Lower lobe of right lung (tissue), 2 donors: ENCODE measurements at regions not wholly inside any gene's neighbourhood (a gene's known extent, or its start where the extent isn't known, plus 50 kb on each side); places are given as distances from the start of the nearest gene placed in this dataset.

Experiments
- ATAC-seq, 2 donors: fragments of 200-7000 bp; cut with Tn5 transposase; one replicate each; pipeline ENCODE4 v1.9.1; 2020 to 2022; ENCODE audit warnings: mild to moderate bottlenecking in 2 of 2, moderate library complexity in 2 of 2
- DNase-seq: peaks from one replicate; pipeline ENCODE4 v3.0.0-alpha.2; 2020
- H3K27ac ChIP-seq: fragments of 200-600 bp; one replicate; pipeline ENCODE4 v1.8.0; 2022
- H3K27me3 ChIP-seq: fragments of 200-600 bp; one replicate; pipeline ENCODE4 v1.8.0; 2022; ENCODE audit warnings: low read depth
- H3K36me3 ChIP-seq: fragments of 200-600 bp; one replicate; pipeline ENCODE4 v1.8.0; 2022; ENCODE audit warnings: mild to moderate bottlenecking
- H3K4me1 ChIP-seq: fragments of 200-600 bp; one replicate; pipeline ENCODE4 v1.8.0; 2022
- H3K4me3 ChIP-seq: fragments of 200-600 bp; one replicate; pipeline ENCODE4 v1.8.0; 2022; ENCODE audit warnings: mild to moderate bottlenecking
- H3K9me3 ChIP-seq: fragments of 200-600 bp; one replicate; pipeline ENCODE4 v1.8.0; 2022
- CTCF ChIP-seq: fragments of 200-600 bp; IDR thresholded peaks from one replicate; pipeline ENCODE4 v1.8.0; 2022; ENCODE audit warnings: antibody characterized with exemption, mild to moderate bottlenecking
- intact Hi-C: fragments of 100-400 bp; cut with DNase I; formaldehyde crosslinking; loops from one replicate; pipeline ENCODE4 v1.11.0; 2022
- donor health status: DM: no; HTN: yes; CAD: no; lungs with severe emphysema.

- DNase-seq: no peak
- Histone ChIP-seq H3K27me3 (no peaks in the 10 kb centered on the region), H3K9me3 (peaks cover 9% of the 10 kb centered on the region), H3K4me1 (no peaks in the 10 kb centered on the region), H3K36me3 (no peaks in the 10 kb centered on the region), H3K27ac (no peak overlapping the region), H3K4me3 (no peak overlapping the region)
- intact Hi-C loops: no loop called here
- ATAC-seq: no peak
- no peak for TF ChIP-seq CTCF
Observed at GRCh38 chr10:130848855-130849254, 462.7 kb downstream of the TCERG1L start.

DNA sequence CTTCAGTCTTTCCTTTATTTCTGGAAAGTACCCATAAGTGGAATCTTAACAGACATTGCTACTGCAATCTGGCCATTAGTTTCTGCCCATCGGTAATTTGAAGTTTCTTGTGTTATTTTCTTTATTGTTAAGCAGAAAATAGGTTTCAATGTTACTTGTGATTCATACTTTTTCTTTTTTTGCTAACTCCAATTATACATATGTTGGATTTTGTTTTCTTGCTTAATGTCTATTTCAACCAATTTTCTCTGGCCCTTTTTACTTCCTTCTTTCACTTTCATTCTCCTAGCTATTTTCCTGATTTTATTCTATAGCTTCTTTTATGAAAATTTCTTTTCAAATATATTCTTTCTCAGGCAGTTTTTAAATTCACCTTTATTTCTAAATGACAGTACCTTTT, 457.4 kb downstream of the TCERG1L start:
- no peaks in the 10 kb centered on the region for H3K4me1 ChIP-seq
- H3K27me3 ChIP-seq: peaks cover 4% of the 10 kb centered on the region
- ATAC-seq (no peak), DNase-seq (no peak)
- H3K27ac ChIP-seq: no peak overlapping the region
- H3K9me3 ChIP-seq: peaks cover 26% of the 10 kb centered on the region
- no peaks in the 10 kb centered on the region for H3K36me3 ChIP-seq
- intact Hi-C loops: no loop called here
- TF ChIP-seq CTCF: no peak
- H3K4me3 ChIP-seq: no peak overlapping the region

DNA sequence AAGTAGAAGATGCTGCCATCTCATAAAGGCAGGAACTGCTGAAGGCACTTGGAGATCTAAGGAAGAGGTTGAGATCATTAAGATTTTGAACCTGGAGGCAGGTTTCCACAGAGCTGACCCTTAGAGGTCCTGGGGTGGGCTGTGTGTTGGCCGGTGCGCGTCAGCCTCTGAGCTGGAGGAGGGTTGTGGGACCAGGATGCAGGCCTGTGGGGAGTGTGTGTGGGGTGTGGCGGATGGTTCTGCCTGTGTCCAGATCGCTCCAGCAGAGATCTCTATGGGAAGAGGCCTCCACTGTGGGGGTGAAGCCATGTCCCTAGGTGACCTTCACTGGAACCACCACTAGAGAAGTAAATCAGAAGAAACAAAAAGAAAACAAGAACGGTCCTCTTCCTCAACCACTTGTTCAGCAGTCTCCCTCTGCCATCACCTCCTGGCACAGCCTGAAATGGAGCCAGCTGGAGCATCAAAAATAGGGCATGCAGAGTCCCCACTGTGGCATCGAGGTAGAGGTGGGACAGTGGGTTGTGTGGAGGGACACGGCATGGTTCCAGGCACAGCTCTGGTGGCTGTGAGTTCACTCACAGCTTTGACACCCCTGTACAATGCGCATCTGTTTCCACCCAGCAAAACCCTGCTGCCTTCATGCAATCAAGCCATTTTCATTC, 453.8 kb downstream of the TCERG1L start:
- no peak for TF ChIP-seq CTCF
- H3K9me3 ChIP-seq: peaks cover 26% of the 10 kb centered on the region
- no peaks in the 10 kb centered on the region for H3K4me1 ChIP-seq
- DNase-seq (no peak), ATAC-seq (peak in 1 of 2 donors; percentile 25)
- no peak overlapping the region for H3K4me3 ChIP-seq
- H3K36me3 ChIP-seq: no peaks in the 10 kb centered on the region
- no peak overlapping the region for H3K27ac ChIP-seq
- H3K27me3 ChIP-seq: peaks cover 4% of the 10 kb centered on the region
- intact Hi-C loops: no loop called here

- Histone ChIP-seq H3K27me3 (peaks cover 4% of the 10 kb centered on the region), H3K36me3 (no peaks in the 10 kb centered on the region), H3K4me1 (no peaks in the 10 kb centered on the region), H3K27ac (no peak overlapping the region), H3K4me3 (no peak overlapping the region), H3K9me3 (peaks cover 20% of the 10 kb centered on the region)
- TF ChIP-seq CTCF: no peak
- ATAC-seq: no peak
- no peak for DNase-seq
- intact Hi-C loops: no loop called here
Observed at GRCh38 chr10:130858626-130859025, 452.9 kb downstream of the TCERG1L start.

DNA sequence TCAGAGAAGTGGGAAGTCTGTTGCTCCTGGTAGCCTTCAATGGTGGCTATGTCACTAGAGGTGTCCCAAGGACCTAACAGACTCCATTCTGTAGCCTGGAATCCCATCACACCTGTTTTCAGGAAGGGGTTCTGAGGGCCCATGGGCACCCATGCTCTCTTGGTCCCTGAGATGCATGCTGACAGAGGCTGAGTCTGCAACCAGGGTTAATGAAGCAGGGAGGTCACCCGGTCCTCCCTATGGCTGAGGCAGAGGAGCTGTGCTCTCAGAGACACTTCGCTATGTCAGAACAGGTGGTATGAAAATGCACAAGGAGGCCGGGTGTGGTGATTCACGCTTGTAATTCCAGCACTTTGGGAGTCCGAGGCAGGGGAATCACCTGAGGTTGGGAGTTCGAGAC, 452.1 kb downstream of the TCERG1L start:
- Histone ChIP-seq H3K9me3 (peaks cover 13% of the 10 kb centered on the region), H3K36me3 (no peaks in the 10 kb centered on the region), H3K4me3 (no peak overlapping the region), H3K27ac (no peak overlapping the region), H3K27me3 (peaks cover 4% of the 10 kb centered on the region), H3K4me1 (no peaks in the 10 kb centered on the region)
- intact Hi-C loops: no loop called here
- no peak for ATAC-seq
- no peak for TF ChIP-seq CTCF
- DNase-seq: no peak
